ENCODE measurements at regions not wholly inside any gene's neighbourhood (a gene's known extent, or its start where the extent isn't known, plus 50 kb on each side); places are given as distances from the start of the nearest gene placed in this dataset.

GRCh38 chr20:52025938-52026337 lies 165.6 kb downstream of the ZFP64 start:
- H3K27me3 ChIP-seq (ENCODE audit: insufficient read depth, low read length) = no peaks in the 10 kb centered on the region
- no peaks in the 10 kb centered on the region for H4K20me1 ChIP-seq (ENCODE audit: insufficient read depth, low read length)
- no peak overlapping the region for H2AFZ ChIP-seq (ENCODE audit: low read length)
- no peaks in the 10 kb centered on the region for H3K79me2 ChIP-seq (ENCODE audit: insufficient read depth, low read length)
- H3K9me2 ChIP-seq (ENCODE audit: low read depth, low read length) = no peaks in the 10 kb centered on the region
- H3K4me1 ChIP-seq (ENCODE audit: insufficient read depth, low read length, severe bottlenecking) = no peaks in the 10 kb centered on the region
- H3K9ac ChIP-seq (ENCODE audit: low read length) = no peak overlapping the region
- no peaks in the 10 kb centered on the region for H3K9me3 ChIP-seq (ENCODE audit: low read length)
- H3K27ac ChIP-seq (ENCODE audit: low read depth, low read length, poor library complexity, severe bottlenecking) = no peak overlapping the region
- no peak overlapping the region for H3K4me3 ChIP-seq (ENCODE audit: low read depth, low read length, poor library complexity, severe bottlenecking)
- TF ChIP-seq EZH2 (IDR thresholded peaks at IDR 0.05; ENCODE audit: borderline replicate concordance, low read length) (no peak), CTCF (IDR thresholded peaks at IDR 0.05; ENCODE audit: low read length) (no peak)
- no peaks in the 10 kb centered on the region for H3F3A ChIP-seq (ENCODE audit: insufficient read depth, low read length)
- H3K36me3 ChIP-seq (ENCODE audit: insufficient read depth, low read length) = no peaks in the 10 kb centered on the region
- no peak overlapping the region for H3K4me2 ChIP-seq (ENCODE audit: low read length)

GRCh38 chr20:52019313-52019712 lies 172.3 kb downstream of the ZFP64 start:
- H2AFZ ChIP-seq (ENCODE audit: low read length) = no peak overlapping the region
- H3K9me2 ChIP-seq (ENCODE audit: low read depth, low read length) = no peaks in the 10 kb centered on the region
- no peak for TF ChIP-seq EZH2 (IDR thresholded peaks at IDR 0.05; ENCODE audit: borderline replicate concordance, low read length)
- no peak for TF ChIP-seq CTCF (IDR thresholded peaks at IDR 0.05; ENCODE audit: low read length)
- H3K27ac ChIP-seq (ENCODE audit: low read depth, low read length, poor library complexity, severe bottlenecking) = no peak overlapping the region
- no peak overlapping the region for H3K9ac ChIP-seq (ENCODE audit: low read length)
- no peaks in the 10 kb centered on the region for H3K79me2 ChIP-seq (ENCODE audit: insufficient read depth, low read length)
- H3K4me2 ChIP-seq (ENCODE audit: low read length) = no peak overlapping the region
- H3K36me3 ChIP-seq (ENCODE audit: insufficient read depth, low read length) = no peaks in the 10 kb centered on the region
- H4K20me1 ChIP-seq (ENCODE audit: insufficient read depth, low read length) = no peaks in the 10 kb centered on the region
- no peaks in the 10 kb centered on the region for H3F3A ChIP-seq (ENCODE audit: insufficient read depth, low read length)
- 0 out of 2 replicates have a peak, but pooled peaks cover 4% of the 10 kb centered on the region for H3K27me3 ChIP-seq (ENCODE audit: insufficient read depth, low read length)
- H3K4me3 ChIP-seq (ENCODE audit: low read depth, low read length, poor library complexity, severe bottlenecking) = no peak overlapping the region
- H3K9me3 ChIP-seq (ENCODE audit: low read length) = no peaks in the 10 kb centered on the region
- H3K4me1 ChIP-seq (ENCODE audit: insufficient read depth, low read length, severe bottlenecking) = no peaks in the 10 kb centered on the region

GRCh38 chr20:52017669-52018317 lies 173.8 kb downstream of the ZFP64 start:
- Histone ChIP-seq H3F3A (ENCODE audit: insufficient read depth, low read length) (no peaks in the 10 kb centered on the region), H3K4me3 (ENCODE audit: low read depth, low read length, poor library complexity, severe bottlenecking) (no peak overlapping the region), H3K4me2 (ENCODE audit: low read length) (no peak overlapping the region), H3K9ac (ENCODE audit: low read length) (no peak overlapping the region), H3K4me1 (ENCODE audit: insufficient read depth, low read length, severe bottlenecking) (no peaks in the 10 kb centered on the region), H3K79me2 (ENCODE audit: insufficient read depth, low read length) (no peaks in the 10 kb centered on the region), H3K9me3 (ENCODE audit: low read length) (no peaks in the 10 kb centered on the region), H3K27ac (ENCODE audit: low read depth, low read length, poor library complexity, severe bottlenecking) (no peak overlapping the region), H4K20me1 (ENCODE audit: insufficient read depth, low read length) (no peaks in the 10 kb centered on the region), H3K9me2 (ENCODE audit: low read depth, low read length) (no peaks in the 10 kb centered on the region), H2AFZ (ENCODE audit: low read length) (no peak overlapping the region), H3K36me3 (ENCODE audit: insufficient read depth, low read length) (no peaks in the 10 kb centered on the region), H3K27me3 (ENCODE audit: insufficient read depth, low read length) (0 out of 2 replicates have a peak, but pooled peaks cover 4% of the 10 kb centered on the region)
- TF ChIP-seq EZH2 (IDR thresholded peaks at IDR 0.05; ENCODE audit: borderline replicate concordance, low read length) (no peak), CTCF (IDR thresholded peaks at IDR 0.05; ENCODE audit: low read length) (no peak)

All from OCI-LY1 (cell line).